Colon (tissue), 2 donors: ENCODE measurements at regions not wholly inside any gene's neighbourhood (a gene's known extent, or its start where the extent isn't known, plus 50 kb on each side); places are given as distances from the start of the nearest gene placed in this dataset.
"Not testable (repeated sequence)": the region's sequence is repeated elsewhere in the genome, so short reads cannot be mapped to it uniquely, and the experiment has no call there.

Experiments used
- FAIRE-seq: peaks from 2 replicates; lab custom pipeline; 2012; peaks lifted over from hg19 to GRCh38; lab: Jason Lieb, UNC
- donor health status: control.
- donor health status: control.

GRCh38 chr6:21772477-21772876 lies 178.9 kb downstream of the SOX4 start:
- no peak for FAIRE-seq

GRCh38 chr6:21772884-21773575 lies 179.5 kb downstream of the SOX4 start:
- FAIRE-seq, result no peak

GRCh38 chr6:21773576-21773968 lies 180.0 kb downstream of the SOX4 start:
- no peak for FAIRE-seq

- no peak for FAIRE-seq
Observed at GRCh38 chr6:21777846-21778245, 184.3 kb downstream of the SOX4 start.

GRCh38 chr6:21780141-21780540 lies 186.6 kb downstream of the SOX4 start:
- FAIRE-seq, result no peak

- FAIRE-seq, result no peak
Observed at GRCh38 chr6:21780679-21781078, 187.1 kb downstream of the SOX4 start.

- no peak for FAIRE-seq
Observed at GRCh38 chr6:21781128-21781527, 187.6 kb downstream of the SOX4 start.

- FAIRE-seq, result no peak
Observed at GRCh38 chr6:21785164-21785563, 191.6 kb downstream of the SOX4 start.

- FAIRE-seq, result no peak
Observed at GRCh38 chr6:21791056-21791455, 197.5 kb downstream of the SOX4 start.

- no peak for FAIRE-seq
Observed at GRCh38 chr6:21791581-21791980, 198.0 kb downstream of the SOX4 start.

- no peak for FAIRE-seq
Observed at GRCh38 chr6:21792177-21792576, 198.6 kb downstream of the SOX4 start.

- not testable (repeated sequence) for FAIRE-seq
Observed at GRCh38 chr6:21796979-21797378, 203.4 kb downstream of the SOX4 start.

GRCh38 chr6:21798468-21798867 lies 204.9 kb downstream of the SOX4 start:
- FAIRE-seq, result no peak

- FAIRE-seq, result no peak
Observed at GRCh38 chr6:21800330-21800729, 206.8 kb downstream of the SOX4 start.

- no peak for FAIRE-seq
Observed at GRCh38 chr6:21800948-21801438, 207.4 kb downstream of the SOX4 start.

- no peak for FAIRE-seq
Observed at GRCh38 chr6:21801446-21802174, 208.1 kb downstream of the SOX4 start.

GRCh38 chr6:21802175-21802822 lies 208.7 kb downstream of the SOX4 start:
- no peak for FAIRE-seq

GRCh38 chr6:21804941-21805610 lies 211.5 kb downstream of the SOX4 start:
- FAIRE-seq, result no peak

GRCh38 chr6:21807299-21808044 lies 213.9 kb downstream of the SOX4 start:
- no peak for FAIRE-seq

GRCh38 chr6:21808045-21808470 lies 214.5 kb downstream of the SOX4 start:
- FAIRE-seq, result no peak

GRCh38 chr6:21808551-21809242 lies 215.1 kb downstream of the SOX4 start:
- no peak for FAIRE-seq
